Right hindlimb (tissue), 1 donor: ENCODE measurements at regions not wholly inside any gene's neighbourhood (a gene's known extent, or its start where the extent isn't known, plus 50 kb on each side); places are given as distances from the start of the nearest gene placed in this dataset.
"Not testable (repeated sequence)": the region's sequence is repeated elsewhere in the genome, so short reads cannot be mapped to it uniquely, and the experiment has no call there.

Experiments
- DNase-seq: peaks from one replicate; pipeline ENCODE4 v3.0.0-alpha.2; 2018

DNA sequence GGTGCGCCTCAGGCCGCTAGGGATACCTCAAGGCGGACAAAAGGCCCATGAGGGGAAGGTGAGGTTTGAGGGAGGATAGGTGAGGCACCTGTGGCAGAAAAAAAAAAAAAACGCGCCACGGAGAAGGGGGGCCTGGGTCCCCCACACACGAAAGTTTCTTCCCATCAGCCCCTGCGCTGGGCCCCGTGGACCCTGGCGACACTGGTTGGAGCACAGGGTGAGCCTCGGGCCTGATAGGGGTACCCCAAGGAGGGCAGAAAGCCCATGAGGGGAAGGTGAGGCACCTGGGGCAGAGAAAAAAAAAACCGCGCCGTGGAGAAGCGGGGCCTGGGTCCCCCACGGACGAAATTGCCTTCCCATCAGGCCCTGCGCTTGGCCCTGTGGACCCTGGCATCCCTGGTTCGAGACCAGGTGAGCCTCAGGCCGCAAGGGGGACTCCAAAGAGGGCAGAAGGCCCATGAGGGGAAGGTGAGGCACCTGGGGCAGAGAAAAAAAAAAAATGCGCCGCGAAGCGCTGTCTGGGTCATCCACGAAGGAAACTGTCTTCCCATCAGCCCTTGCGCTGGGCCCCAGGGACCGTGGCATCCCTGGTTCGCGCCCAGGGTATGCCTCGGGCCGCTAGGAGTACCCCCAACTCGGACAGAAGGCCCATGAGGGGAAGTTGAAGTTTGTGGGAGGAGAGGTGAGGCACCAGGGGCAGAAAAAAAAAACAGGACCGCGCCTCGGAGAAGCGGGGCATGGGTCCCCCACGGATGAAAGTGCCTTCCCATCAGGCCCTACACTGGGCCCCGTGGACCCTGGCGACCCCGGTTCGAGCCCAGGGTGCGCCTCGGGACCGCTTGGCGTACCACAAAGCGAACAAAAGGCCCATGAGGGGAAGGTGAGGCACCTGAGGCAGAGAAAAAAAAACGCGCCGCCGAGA is 226.2 kb downstream of the CCDC74A start:
- no peak for DNase-seq

DNA sequence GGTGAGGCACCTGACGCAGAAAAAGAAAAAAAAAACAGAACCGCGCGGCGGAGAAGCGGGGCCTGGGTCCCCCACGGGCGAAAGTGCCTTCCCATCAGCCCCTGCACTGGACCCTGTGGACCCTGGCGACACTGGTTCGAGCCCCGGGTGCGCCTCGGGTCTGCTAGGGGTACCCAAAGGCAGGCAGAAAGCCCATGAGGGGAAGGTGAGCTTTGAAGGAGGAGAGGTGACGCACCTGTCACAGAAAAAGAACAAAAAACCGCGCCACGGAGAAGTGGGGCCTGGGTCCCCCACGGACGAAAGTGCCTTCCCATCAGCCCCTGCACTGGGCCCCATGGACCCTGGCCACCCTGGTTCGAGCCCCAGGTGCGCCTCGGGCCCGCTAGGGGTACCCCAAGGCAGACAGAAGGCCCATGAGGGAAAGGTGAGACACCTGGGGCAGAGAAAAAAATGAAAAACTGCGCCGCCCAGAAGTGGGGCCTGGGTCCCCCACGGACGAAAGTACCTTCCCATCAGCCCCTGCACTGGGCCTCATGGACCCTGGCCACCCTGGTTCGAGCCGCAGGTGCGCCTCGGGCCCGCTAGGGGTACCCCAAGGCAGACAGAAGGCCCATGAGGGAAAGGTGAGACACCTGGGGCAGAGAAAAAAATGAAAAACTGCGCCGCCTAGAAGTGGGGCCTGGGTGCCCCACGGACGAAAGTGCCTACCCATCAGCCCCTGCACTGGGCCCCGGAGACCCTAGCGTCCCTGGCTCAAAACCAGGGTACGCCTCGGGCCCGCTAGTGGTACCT is 227.4 kb downstream of the CCDC74A start:
- no peak for DNase-seq

DNA sequence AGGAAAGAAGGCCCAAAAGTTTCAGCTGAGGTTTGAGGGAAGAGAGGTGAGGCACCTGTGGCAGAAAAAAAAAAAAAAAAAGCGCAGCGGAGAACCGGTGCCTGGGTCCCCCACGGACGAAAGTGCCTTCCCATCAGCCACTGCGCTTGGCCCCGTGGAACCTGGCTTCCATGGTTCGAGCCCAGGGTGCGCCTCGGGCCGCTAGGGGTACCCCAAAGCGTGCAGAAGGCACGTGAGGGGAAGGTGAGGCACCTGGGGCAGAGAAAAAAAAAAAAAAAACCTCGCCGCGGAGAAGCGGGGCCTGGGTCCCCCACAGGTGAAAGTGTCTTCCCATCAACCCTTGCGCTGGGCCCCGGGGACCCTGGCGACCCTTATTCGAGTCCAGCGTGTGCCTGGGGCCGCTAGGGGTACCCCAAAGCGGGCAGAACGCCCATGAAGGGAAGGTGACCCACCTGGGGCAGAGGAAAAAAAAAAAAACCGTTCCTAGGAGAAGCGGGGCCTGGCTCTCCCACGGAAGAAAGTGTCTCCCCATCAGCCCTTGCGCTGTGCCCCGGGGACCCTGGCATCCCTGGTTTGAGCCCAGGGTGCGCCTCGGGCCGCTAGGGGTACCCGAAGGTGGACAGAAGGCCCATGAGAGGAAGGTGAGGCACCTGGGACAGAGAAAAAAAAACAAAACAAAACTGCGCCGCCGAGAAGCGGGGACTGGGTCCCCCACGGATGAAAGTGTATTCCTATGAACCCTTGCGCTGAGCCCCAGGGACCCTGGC is 228.6 kb downstream of the CCDC74A start:
- DNase-seq: no peak

DNA sequence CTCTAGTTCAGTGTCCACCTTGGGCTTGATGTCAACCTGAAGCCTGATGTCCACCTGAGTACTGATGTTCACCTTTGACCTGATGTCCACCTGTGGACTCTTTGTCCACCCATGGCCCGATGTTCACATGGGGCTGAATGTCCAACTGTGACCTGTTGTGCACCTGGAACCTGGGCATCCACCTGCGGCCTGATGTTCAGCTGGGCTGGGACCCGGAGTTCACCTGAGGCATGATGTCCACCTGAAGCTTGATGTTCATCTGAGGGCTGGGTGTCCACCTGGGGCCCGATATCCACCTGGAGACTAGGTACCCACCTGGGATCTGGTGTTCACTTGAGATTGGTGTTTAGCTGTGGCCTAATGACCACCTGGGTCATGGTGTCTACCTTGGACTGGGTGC is 231.3 kb downstream of the CCDC74A start:
- DNase-seq: not testable (repeated sequence)

DNA sequence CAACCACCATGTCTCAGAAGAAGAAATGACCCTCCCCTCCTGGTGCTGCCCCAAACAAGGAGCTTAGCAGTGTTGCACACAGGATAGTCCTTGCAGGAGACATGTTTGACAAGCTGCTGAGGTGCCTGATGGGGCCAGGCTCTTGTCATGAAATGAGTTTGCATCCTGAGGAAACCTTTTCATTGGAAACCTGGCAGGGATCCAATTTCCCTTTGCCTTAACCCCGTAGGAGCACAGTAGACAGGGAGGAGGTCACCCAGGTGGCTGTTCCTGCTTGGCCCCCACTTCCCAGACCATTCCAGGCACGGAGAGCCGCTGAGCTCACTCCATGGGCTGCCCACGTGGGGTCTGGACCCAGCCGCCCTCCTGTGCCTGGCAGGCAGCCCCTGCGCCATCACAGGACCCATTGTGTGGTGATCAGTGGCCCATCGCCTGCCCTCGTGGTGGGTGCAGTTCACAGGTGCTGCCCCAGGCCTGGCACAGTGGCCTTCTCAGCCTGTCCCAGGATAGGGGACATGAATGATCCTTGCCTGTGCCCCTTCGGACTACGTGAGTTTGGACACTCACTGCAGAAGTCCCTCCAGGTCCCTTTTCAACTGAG is 247.4 kb downstream of the CCDC74A start:
- not testable (repeated sequence) for DNase-seq

DNA sequence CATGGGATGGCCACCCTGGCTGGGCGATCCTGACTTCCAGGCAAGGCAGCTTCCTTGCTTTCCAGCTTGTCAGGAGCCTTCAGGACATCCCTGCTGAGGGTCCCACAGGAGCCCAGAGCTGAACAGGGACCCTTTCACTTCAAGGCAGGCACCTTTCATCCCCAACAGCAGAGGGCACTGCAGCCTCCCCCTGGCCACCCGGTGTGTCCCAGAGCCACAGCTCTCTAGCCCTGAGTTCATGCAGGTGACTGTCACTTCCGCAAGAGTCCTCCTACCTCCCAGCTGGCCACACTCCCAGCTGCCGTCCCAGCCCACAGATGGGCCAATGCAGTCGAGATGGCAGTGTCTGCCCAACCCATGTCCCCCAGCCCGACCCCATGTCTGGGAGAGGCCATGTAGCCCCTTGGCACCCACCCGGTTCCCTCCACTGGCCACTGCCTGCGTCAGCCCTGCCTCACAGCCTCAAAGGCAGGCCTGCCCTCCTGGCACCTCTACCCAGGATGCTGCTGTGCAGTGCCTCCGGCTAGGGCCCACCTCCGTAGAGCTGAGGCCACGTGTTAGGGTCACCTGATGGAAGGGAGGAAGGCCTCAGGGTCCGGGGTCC is 248.3 kb downstream of the CCDC74A start:
- not testable (repeated sequence) for DNase-seq

DNA sequence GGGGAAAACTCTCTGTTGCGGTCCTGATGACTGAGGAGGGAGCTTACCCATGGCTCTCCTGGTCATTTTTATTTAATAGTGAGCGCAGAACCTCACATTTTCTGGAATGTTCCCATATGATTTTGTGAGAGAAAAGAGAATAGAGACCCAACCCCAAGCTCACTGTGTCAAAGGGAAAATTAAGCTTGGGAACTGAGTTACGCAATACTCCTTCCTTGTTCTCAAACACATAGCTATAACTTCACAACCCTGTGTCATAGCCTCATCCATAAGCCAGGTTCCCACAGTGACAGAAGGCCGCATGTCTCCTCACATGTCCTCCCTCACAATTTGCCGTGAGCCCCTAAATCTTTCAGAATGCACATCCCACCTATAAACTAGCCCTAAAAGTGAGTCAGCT is 252.8 kb downstream of the CCDC74A start:
- not testable (repeated sequence) for DNase-seq

DNA sequence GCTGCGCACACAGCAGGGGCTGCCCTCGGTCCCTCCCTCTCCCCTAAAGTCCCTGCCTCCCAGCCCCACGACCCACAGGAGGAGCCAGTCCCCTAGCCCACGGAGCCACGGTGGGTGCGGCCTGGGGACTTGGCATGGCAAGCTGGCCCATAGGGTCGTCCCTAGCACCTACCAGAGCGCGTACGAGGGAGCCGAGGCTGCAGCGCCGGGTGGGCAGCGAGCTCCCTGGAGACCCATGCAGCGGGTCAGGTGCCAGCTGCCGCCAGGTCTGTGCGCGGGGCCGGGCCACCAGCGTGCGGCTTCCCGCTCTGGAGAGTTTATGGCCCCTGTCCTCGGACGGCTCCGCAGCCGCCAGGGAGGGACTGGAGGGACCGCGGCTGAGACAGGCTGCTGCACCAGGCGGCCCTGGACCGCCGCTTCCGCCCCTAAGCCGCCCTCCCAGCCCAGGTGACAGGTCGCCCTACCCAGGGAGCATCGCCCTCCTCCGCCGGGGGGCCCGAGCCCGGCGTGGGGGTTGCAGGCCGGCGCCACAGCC is 273.6 kb downstream of the CCDC74A start:
- DNase-seq: peak; percentile 23

DNA sequence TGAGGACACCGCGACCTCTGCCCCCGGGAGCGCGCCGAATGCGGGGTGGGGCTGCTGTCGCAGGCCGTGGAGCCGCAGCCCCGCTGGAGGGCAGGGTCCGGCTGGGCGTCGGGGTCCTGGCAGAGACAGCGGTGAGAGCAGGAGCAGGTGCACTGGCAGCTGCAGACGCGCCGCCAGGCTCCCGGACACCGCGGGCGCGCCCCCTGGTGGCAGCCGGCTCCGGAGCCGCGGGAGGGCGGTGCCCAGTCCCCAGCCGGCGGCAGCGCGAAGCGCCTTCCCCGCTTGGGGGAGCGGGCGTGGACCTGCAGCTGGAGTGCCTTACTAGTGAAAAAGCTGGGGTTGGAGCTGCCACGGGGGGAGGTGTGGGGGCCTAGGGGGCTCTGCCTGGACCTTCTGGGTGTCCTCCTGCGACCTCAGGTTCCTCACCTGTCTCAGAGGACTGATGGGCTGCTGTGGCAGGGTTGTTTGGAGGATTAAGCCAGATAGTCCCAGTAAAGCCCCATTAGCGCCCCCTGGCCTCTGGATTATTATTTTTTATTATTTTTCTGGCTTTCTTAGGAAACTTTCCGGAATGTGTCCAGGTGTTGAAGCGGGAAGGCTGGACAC is 274.2 kb downstream of the CCDC74A start:
- peak; percentile 73 for DNase-seq

DNA sequence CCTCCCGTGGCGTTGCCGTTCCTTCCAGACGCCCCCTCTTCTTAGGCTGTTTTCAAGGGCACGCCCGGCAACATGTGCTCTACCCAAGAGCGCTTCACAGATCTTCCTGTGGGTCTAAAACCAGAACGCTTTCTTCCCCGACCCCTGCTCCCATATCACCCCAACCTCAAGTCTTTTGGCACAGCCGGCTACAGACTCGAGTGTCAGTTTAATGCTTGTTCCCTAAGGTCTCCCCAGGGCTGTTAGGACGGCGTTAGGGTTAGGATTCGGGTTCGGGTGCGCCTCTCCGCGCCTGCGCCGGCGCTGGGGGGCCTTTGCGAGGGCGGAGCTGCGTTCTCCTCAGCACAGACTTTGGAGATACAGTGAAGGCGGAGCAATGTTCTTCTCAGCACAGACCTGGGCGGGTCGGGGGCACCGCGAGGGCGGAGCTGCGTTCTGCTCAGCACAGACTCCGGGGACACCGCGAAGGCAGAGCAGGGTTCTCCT is 274.7 kb downstream of the CCDC74A start:
- DNase-seq: peak; percentile 36

DNA sequence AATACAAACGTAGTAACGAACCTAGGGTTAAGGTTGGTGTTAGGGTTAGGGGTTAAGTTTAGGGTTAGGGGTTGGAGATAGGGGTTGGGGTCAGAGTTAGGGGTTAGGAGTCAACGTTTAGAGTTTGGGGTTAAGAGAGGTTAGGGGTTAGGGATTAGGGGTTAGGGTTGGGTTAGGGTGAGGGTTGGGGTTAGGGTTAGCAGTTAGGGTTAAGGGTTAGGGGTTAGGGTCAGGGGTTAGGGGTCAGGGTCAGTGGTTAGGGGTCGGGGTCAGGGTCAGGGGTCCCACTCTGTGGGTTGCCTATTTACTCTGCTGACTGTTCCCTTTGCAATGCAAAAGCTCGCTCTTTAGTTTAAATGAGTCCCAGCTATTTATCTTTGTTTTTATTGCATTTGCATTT is 275.5 kb downstream of the CCDC74A start:
- not testable (repeated sequence) for DNase-seq

DNA sequence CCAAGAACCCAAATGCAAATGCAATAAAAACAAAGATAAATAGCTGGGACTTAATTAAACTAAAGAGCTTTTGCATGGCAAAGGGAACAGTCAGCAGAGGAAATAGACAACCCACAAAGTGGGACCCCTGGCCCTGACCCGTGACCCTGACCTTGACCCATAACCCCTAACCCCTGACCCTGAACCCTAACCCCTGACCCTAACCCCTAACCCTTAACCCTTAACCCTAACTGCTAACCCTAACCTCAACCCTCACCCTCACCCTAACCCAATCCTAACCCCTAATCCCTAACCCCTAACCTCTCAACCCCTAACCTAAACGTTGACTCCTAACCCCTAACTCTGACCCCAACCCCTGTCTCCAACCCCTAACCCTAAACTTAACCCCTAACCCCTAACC is 284.9 kb downstream of the CCDC74A start:
- not testable (repeated sequence) for DNase-seq

DNA sequence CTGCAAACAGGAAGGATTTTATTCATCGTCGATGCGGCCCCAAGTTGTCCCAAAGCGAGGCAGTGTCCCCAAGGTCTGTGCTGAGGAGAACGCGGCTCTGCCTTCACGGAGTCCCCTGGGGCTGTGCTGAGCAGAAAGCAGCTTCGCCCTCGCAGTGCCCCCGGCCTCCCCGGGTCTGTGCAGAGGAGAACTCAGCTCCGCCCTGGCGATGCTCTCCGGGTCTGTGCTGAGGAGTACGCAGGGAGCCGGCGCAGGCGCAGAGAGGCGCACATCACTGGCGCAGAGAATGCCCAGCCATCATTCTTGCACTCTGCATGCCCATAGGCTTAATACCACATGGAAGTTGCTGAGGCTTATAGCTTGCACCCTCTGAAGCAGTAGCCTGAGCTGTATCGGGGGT is 285.7 kb downstream of the CCDC74A start:
- DNase-seq: not testable (repeated sequence)

DNA sequence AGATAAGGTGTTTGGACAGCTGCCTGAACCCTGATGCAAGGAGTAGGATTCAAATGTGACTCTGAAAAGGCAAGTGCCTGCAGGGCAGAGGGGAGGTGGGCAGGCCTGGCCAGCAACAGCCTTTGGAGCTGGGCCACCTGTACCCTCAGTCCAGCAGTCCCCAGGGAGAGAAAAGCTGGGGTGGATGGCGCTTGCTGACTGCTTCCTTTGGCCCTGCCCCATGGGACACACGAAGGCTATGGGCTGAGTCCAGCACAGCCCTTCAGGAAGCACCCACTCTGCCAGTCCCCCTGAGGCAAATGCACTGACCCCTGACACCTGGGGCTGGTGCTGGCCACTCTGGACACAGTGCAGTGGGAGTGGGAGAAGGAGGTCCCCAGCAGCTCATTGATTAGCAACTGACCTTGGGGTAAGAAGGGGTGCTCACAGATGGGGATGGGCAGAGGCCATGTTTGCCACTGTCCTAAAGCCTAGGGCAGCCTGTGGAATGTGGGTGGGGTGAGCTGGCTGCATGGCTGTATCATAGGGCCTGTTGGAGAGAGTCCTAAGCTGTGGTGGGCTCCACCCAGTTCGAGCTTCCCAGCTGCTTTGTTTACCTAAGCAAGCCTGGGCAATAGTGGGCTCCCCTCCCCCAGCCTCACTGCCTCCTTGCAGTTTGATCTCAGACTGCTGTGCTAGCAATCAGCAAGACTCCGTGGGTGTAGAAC is 290.7 kb downstream of the CCDC74A start:
- DNase-seq: not testable (repeated sequence)

DNA sequence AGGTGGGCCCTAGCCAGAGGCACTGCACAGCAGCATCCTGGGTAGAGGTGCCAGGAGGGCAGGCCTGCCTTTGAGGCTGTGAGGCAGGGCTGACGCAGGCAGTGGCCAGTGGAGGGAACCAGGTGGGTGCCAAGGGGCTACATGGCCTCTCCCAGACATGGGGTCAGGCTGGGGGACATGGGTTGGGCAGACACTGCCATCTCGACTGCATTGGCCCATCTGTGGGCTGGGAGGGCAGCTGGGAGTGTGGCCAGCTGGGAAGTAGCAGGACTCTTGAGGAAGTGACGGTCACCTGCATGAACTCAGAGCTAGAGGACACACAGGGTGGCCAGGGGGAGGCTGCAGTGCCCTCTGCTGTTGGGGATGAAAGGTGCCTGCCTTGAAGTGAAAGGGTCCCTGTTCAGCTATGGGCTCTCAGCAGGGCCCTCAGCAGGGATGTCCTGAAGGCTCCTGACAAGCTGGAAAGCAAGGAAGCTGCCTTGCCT is 294.6 kb downstream of the CCDC74A start:
- DNase-seq: not testable (repeated sequence)

DNA sequence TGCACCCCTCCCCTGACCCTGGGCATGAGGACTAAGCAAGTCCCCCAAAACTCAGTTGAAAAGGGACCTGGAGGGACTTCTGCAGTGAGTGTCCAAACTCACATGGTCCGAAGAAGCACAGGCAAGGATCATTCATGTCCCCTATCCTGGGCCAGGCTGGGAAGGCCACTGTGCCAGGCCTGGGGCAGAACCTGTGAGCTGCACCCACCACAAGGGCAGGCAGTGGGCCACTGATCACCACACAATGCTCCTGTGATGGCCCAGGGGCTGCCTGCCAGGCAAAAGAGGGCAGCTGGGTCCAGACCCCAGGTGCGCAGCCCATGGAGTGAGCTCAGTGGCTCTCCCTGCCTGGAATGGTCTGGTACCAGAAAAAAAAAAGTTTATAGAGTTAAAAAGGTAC is 295.4 kb downstream of the CCDC74A start:
- not testable (repeated sequence) for DNase-seq

DNA sequence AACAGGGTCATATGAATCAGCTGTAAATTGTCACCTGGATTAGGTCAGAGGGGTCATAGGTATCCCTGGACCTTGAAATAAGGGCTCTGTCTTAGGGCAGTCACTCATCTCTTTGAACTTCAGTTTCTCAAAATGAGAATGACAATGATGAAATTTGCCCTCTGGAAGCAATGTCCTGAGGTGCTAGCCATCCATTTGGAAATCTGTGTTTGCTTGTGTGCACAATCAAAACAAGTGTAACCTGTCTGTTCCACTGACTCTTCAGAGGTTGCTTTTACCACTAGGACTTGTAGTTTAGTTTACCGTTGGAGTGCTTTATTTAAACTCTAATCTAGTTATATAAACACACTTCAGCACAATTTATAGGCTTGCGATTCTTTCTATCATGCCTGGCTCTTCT is 297.3 kb downstream of the CCDC74A start:
- not testable (repeated sequence) for DNase-seq

DNA sequence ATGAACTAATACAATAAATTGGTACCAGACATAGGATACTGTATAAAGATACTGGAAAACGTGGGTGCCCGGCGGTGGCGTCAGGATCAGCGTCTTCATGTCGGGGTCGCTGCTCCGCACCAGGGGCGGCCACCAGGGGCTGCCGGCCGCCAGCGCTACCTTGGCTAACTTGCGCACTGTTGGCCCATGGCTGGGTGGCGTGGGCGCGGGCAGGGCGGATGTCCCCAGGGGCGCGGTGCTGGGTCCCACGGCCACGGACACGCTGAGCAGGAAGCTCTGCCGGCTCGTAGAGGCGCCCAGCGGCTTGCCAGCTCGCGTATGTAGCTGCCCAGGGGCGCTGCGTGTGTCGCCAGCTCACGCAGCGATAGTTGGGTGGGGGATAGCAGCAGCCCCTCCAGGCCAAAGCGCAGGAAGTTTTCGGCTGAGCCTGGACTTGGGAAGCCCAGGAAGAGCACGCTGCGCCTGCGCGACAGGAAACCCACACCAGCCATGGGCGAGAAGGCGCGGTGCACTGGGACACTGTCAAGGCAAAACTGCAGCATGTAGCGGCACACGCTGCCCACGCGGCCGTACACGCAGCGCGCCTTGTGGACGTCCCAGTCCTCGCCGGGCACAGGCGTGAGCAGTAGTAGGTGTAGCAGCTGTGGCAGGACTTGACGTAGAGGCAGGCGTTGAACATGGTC is 299.9 kb downstream of the CCDC74A start:
- no peak for DNase-seq

DNA sequence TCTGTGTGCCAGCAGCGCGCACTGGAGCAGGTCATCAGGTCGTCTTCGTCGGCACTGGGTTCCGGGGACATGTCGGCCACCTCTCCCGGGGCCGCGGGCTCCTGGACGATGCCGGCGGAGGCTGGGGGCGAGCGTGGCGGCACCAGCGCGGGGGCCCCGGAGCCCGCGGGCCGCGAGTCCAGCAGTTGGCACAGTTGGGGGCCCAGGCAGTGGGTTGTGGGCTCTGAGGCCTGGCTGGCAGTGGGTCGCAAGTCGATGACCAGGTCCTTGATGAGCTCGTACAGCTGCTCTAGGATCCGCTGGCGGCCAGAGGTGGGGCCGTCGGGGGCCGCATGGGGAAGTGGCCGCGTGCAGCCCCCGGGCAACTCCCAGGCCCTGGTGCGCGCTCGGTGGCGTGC is 300.5 kb downstream of the CCDC74A start:
- no peak for DNase-seq
